ENCODE measurements at regions not wholly inside any gene's neighbourhood (a gene's known extent, or its start where the extent isn't known, plus 50 kb on each side); places are given as distances from the start of the nearest gene placed in this dataset.

DNA sequence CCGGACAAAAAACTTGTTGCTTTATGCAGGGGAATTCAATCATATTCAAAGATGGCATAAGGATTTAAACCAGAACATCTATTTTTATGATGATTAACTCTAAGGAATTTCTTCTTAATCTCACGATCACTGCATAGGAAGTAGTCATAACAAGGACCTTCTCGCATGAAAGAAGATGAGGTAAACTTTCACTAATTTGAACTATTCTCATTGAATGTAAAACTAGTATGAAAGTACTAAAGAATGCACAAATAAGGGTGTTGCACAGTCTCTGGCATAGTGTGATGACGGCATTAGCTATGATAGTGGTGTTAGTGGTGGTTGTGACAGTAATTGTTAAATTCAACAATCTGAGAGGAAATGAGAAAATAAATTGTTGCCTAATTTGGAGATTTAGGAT, 280.0 kb downstream of the SLC6A15 start:
- no peak for DNase-seq (ENCODE audit: low spot score in 2 of 2)
- Histone ChIP-seq H3K9me3 (no peaks in the 10 kb centered on the region), H3K36me3 (no peaks in the 10 kb centered on the region), H3K27ac (no peak overlapping the region), H3K4me1 (no peaks in the 10 kb centered on the region), H3K4me3 (no peak overlapping the region), H3K27me3 (no peaks in the 10 kb centered on the region)
- 64% methylated on average over 4 of the region's 4 CpGs for WGBS
- TF ChIP-seq EP300 (IDR thresholded peaks at IDR 0.05) (no peak), POLR2A (IDR thresholded peaks at IDR 0.05) (no peak), POLR2AphosphoS5 (IDR thresholded peaks at IDR 0.05) (no peak)
- TF ChIP-seq, protein P1, sequence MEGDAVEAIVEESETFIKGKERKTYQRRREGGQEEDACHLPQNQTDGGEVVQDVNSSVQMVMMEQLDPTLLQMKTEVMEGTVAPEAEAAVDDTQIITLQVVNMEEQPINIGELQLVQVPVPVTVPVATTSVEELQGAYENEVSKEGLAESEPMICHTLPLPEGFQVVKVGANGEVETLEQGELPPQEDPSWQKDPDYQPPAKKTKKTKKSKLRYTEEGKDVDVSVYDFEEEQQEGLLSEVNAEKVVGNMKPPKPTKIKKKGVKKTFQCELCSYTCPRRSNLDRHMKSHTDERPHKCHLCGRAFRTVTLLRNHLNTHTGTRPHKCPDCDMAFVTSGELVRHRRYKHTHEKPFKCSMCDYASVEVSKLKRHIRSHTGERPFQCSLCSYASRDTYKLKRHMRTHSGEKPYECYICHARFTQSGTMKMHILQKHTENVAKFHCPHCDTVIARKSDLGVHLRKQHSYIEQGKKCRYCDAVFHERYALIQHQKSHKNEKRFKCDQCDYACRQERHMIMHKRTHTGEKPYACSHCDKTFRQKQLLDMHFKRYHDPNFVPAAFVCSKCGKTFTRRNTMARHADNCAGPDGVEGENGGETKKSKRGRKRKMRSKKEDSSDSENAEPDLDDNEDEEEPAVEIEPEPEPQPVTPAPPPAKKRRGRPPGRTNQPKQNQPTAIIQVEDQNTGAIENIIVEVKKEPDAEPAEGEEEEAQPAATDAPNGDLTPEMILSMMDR (IDR thresholded peaks at IDR 0.05), result no peak

DNA sequence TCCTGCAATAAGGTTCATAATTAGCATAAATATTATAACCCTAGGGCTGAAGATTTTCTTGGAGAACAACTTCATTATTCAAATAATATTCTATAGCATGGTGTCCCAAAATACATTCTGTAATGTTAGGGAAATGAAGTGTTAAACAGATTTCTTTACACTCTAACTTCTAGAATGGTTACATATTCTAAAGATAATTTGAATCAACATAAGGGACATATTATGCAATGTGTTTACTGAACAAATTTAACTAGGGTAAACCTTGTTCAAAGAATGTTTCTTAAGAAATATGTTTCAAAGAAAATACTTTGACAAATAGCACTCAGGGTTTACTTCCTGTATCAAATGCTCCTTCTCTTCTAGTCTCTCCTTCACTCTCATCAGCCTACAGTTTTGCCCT, 281.6 kb downstream of the SLC6A15 start:
- Histone ChIP-seq H3K27ac (no peak overlapping the region), H3K27me3 (no peaks in the 10 kb centered on the region), H3K9me3 (no peaks in the 10 kb centered on the region), H3K4me3 (no peak overlapping the region), H3K36me3 (no peaks in the 10 kb centered on the region), H3K4me1 (no peaks in the 10 kb centered on the region)
- TF ChIP-seq, protein P1 (IDR thresholded peaks at IDR 0.05), result no peak
- no peak for TF ChIP-seq POLR2AphosphoS5 (IDR thresholded peaks at IDR 0.05)
- no peak for DNase-seq (ENCODE audit: low spot score in 2 of 2)

- Histone ChIP-seq H3K27ac (no peak overlapping the region), H3K4me1 (no peaks in the 10 kb centered on the region), H3K36me3 (no peaks in the 10 kb centered on the region), H3K27me3 (no peaks in the 10 kb centered on the region), H3K4me3 (no peak overlapping the region), H3K9me3 (no peaks in the 10 kb centered on the region)
- WGBS, result 90% methylated on average over 3 of the region's 3 CpGs
- TF ChIP-seq, protein P1 (IDR thresholded peaks at IDR 0.05), result no peak
- TF ChIP-seq POLR2AphosphoS5 (IDR thresholded peaks at IDR 0.05) (no peak), EP300 (IDR thresholded peaks at IDR 0.05) (no peak), POLR2A (IDR thresholded peaks at IDR 0.05) (no peak)
- DNase-seq (ENCODE audit: low spot score in 2 of 2), result no peak
Observed at GRCh38 chr12:84627593-84627992, 285.0 kb downstream of the SLC6A15 start.

DNA sequence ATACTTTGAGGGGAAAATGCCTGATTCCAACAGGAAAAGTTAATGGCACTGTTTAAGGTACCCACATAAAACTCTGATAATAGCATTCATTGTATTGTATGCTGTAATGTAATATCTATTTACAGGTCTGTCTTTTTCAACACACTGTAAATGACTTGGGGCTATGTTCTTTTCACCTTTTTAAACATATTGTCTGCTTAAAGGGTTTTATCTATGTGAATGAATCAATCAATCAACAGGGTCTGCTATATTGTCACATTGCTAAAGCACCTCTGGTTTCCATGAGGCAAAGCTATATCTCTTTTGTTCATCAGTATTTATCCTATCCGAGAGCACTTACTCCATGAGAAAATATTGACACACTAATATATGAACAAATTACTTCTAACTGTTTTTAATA, 288.0 kb downstream of the SLC6A15 start:
- H3K9me3 ChIP-seq, result no peaks in the 10 kb centered on the region
- H3K4me1 ChIP-seq, result no peaks in the 10 kb centered on the region
- H3K27ac ChIP-seq, result no peak overlapping the region
- no peaks in the 10 kb centered on the region for H3K27me3 ChIP-seq
- H3K36me3 ChIP-seq, result no peaks in the 10 kb centered on the region
- H3K4me3 ChIP-seq, result no peak overlapping the region
- no peak for DNase-seq (ENCODE audit: low spot score in 2 of 2)
- WGBS, result 88% methylated on average over 1 of the region's 1 CpG
- TF ChIP-seq POLR2AphosphoS5 (IDR thresholded peaks at IDR 0.05) (no peak), POLR2A (IDR thresholded peaks at IDR 0.05) (no peak), EP300 (IDR thresholded peaks at IDR 0.05) (no peak)
- TF ChIP-seq, protein P1 (IDR thresholded peaks at IDR 0.05), result no peak

- TF ChIP-seq POLR2AphosphoS5 (IDR thresholded peaks at IDR 0.05) (no peak), POLR2A (IDR thresholded peaks at IDR 0.05) (no peak), EP300 (IDR thresholded peaks at IDR 0.05) (no peak)
- TF ChIP-seq, protein P1 (IDR thresholded peaks at IDR 0.05), result no peak
- Histone ChIP-seq H3K36me3 (no peaks in the 10 kb centered on the region), H3K27me3 (no peaks in the 10 kb centered on the region), H3K4me1 (no peaks in the 10 kb centered on the region), H3K4me3 (no peak overlapping the region), H3K9me3 (no peaks in the 10 kb centered on the region), H3K27ac (no peak overlapping the region)
- no peak for DNase-seq (ENCODE audit: low spot score in 2 of 2)
- 56% methylated on average over 5 of the region's 5 CpGs for WGBS
Observed at GRCh38 chr12:84619053-84619571, 293.5 kb downstream of the SLC6A15 start.
